Neural progenitor cell (in vitro differentiated cells): ENCODE measurements at regions not wholly inside any gene's neighbourhood (a gene's known extent, or its start where the extent isn't known, plus 50 kb on each side); places are given as distances from the start of the nearest gene placed in this dataset.

Experiments used
- EZH2 ChIP-seq: fragments of 200-600 bp; sonication (generic); IDR thresholded peaks from 2 replicates; pipeline ENCODE4 v1.6.1; 2017; ENCODE audit warnings: antibody characterized with exemption, mild to moderate bottlenecking, moderate library complexity
- EZH2phosphoT487 ChIP-seq: fragments of 200-600 bp; sonication (generic); IDR thresholded peaks from 2 replicates; pipeline ENCODE4 v1.6.1; 2017; ENCODE audit warnings: antibody characterized with exemption
- TF ChIP-seq, protein P1 (sequence below): fragments of 200-600 bp; sonication (generic); IDR thresholded peaks from 2 replicates; pipeline ENCODE4 v1.5.1; 2017; ENCODE audit warnings: antibody characterized with exemption, mild to moderate bottlenecking

DNA sequence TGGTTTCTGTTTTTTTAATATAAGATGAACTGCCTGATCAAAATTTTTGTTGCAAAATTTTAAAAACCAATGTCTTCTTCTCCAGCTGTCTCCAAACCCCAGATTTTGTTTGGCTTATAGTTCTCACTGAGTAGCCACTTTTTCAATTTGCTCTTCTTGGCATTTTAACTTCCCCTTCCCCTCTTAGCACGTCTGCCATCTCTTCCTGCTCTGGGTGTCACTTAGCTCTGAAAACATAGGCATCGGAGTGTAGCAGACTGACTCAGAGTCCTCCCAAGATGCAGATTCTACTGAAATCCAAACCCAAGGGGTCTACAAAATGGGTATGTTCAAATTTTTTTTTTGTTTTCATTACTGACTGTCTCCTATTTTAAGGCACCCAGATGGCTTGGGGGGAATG is 270.3 kb upstream of the KIRREL3 start:
- TF ChIP-seq, protein P1, sequence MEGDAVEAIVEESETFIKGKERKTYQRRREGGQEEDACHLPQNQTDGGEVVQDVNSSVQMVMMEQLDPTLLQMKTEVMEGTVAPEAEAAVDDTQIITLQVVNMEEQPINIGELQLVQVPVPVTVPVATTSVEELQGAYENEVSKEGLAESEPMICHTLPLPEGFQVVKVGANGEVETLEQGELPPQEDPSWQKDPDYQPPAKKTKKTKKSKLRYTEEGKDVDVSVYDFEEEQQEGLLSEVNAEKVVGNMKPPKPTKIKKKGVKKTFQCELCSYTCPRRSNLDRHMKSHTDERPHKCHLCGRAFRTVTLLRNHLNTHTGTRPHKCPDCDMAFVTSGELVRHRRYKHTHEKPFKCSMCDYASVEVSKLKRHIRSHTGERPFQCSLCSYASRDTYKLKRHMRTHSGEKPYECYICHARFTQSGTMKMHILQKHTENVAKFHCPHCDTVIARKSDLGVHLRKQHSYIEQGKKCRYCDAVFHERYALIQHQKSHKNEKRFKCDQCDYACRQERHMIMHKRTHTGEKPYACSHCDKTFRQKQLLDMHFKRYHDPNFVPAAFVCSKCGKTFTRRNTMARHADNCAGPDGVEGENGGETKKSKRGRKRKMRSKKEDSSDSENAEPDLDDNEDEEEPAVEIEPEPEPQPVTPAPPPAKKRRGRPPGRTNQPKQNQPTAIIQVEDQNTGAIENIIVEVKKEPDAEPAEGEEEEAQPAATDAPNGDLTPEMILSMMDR, result no peak
- TF ChIP-seq EZH2, result no peak
- no peak for TF ChIP-seq EZH2phosphoT487
